ENCODE measurements at regions not wholly inside any gene's neighbourhood (a gene's known extent, or its start where the extent isn't known, plus 50 kb on each side); places are given as distances from the start of the nearest gene placed in this dataset.

DNA sequence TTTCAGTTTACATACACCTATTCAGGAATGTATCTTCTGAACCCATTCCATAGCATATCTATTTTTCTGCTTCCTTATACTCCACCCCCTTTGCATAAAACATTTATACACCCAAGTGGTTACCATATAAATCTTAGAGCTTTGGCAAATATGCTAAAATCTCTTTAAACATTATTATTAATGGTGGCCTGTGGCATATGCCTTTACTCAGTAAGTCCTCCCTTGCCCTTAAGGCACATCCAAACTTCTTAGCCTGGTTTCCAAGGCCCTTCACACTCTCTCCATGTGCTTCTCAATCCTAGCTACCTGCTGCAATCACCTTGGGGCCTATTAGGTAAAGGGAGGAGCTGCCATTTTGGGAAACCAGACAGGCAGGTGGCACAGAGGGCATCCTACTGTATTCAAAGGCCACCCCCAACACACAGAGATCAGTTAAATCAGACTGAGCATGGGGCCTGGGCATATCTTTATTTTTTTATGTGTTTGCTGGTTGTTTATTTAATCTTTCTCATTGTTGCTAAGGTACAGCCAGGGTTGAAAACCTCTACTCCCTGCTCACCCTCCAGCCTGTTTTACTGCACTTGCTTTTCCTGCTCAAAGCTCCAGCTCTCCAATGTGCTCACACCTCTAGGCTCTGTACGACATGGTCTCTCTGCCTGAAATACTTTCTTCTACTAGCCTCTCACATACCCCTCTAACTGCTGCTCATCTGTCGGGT is 242.8 kb upstream of the HNRNPA3 start:
- no peaks in the 10 kb centered on the region for H3K36me3 ChIP-seq (ENCODE audit: low read depth)
- no peak overlapping the region for H3K27ac ChIP-seq (ENCODE audit: poor library complexity, severe bottlenecking)
- ATAC-seq (ENCODE audit: low read depth), result no peak
- no peaks in the 10 kb centered on the region for H3K4me1 ChIP-seq (ENCODE audit: insufficient read depth, poor library complexity, severe bottlenecking)
- H3K27me3 ChIP-seq (ENCODE audit: insufficient read depth, poor library complexity, severe bottlenecking), result peaks cover 15% of the 10 kb centered on the region
- TF ChIP-seq, protein P1, sequence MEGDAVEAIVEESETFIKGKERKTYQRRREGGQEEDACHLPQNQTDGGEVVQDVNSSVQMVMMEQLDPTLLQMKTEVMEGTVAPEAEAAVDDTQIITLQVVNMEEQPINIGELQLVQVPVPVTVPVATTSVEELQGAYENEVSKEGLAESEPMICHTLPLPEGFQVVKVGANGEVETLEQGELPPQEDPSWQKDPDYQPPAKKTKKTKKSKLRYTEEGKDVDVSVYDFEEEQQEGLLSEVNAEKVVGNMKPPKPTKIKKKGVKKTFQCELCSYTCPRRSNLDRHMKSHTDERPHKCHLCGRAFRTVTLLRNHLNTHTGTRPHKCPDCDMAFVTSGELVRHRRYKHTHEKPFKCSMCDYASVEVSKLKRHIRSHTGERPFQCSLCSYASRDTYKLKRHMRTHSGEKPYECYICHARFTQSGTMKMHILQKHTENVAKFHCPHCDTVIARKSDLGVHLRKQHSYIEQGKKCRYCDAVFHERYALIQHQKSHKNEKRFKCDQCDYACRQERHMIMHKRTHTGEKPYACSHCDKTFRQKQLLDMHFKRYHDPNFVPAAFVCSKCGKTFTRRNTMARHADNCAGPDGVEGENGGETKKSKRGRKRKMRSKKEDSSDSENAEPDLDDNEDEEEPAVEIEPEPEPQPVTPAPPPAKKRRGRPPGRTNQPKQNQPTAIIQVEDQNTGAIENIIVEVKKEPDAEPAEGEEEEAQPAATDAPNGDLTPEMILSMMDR (IDR thresholded peaks at IDR 0.05; ENCODE audit: poor library complexity, severe bottlenecking), result no peak
- peaks cover 2% of the 10 kb centered on the region for H3K9me3 ChIP-seq (ENCODE audit: severe bottlenecking)
- H3K4me3 ChIP-seq (ENCODE audit: severe bottlenecking), result no peak overlapping the region
- DNase-seq (ENCODE audit: low spot score), result no peak

DNA sequence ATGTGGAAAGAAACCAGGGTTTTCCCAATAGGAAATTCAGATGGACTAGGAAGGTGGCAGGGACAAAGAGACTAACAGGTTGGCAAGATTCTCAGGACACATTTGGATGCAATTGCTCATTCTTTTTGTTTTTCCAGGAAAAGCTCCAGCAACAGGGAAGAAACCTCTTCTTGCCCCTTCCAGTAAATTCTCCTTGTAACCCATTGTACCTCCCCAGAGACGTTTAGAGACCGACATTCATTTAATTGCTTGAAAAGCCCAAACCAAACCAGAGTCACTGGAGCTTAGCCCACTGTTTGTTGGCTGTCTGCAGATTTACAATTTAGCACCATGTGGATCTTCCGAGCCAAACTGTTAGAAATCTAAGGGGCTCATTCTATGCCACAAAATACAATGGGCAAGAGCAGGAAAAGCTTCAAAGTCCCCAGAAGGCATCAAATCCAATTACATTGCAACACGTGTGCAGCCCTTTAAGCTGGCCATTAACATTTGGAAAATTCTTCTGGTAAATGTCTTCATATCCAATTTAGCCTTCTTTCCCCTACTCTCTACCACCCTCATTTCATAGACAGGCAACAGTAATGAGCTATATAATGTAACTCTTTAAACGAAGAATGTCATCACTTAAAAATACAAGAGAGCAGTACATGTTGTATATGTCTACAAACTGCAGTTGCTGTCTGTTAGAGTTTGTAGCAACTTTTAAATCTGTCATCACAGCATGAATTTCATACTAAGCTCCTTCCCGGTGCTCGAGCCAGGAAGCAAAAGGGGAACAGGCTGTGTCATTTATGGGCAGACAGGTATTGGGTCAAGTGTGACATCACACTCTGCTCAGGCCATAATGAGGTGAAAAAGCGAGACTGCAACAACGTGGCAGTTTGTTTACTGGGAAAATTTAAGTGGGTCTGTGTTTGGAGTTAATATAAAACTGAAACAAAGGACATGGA is 235.6 kb upstream of the HNRNPA3 start:
- DNase-seq (ENCODE audit: low spot score), result no peak

DNA sequence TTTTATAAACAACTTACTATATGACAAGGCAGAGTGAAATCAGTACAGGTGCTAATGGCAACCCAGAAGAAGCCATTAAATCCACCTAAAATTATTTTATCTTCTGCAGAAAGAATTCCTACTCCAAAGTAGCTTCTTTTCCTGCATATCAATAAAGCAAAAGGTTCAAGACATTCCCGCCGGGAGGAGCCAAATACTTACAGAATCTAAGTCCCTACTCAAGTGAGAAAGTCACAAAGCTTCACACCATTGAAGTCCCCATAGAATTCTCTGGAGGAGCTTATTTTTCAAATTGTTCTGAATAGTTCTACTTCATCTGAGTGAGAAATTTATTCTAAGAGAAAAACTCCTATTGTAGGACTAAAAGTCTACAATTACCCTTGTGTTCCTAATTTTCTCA is 233.7 kb upstream of the HNRNPA3 start:
- no peaks in the 10 kb centered on the region for H3K36me3 ChIP-seq (ENCODE audit: low read depth)
- H3K9me3 ChIP-seq (ENCODE audit: severe bottlenecking), result no peaks in the 10 kb centered on the region
- peaks cover 9% of the 10 kb centered on the region for H3K27me3 ChIP-seq (ENCODE audit: insufficient read depth, poor library complexity, severe bottlenecking)
- DNase-seq (ENCODE audit: low spot score) (no peak), ATAC-seq (ENCODE audit: low read depth) (no peak)
- TF ChIP-seq, protein P1 (IDR thresholded peaks at IDR 0.05; ENCODE audit: poor library complexity, severe bottlenecking), result no peak
- no peak overlapping the region for H3K27ac ChIP-seq (ENCODE audit: poor library complexity, severe bottlenecking)
- no peak overlapping the region for H3K4me3 ChIP-seq (ENCODE audit: severe bottlenecking)
- no peaks in the 10 kb centered on the region for H3K4me1 ChIP-seq (ENCODE audit: insufficient read depth, poor library complexity, severe bottlenecking)

More for the DNA sequence above, 235.6 kb upstream of the HNRNPA3 start:
- H3K9me3 ChIP-seq (ENCODE audit: severe bottlenecking), result peaks cover 2% of the 10 kb centered on the region
- no peak overlapping the region for H3K27ac ChIP-seq (ENCODE audit: poor library complexity, severe bottlenecking)
- no peak overlapping the region for H3K4me3 ChIP-seq (ENCODE audit: severe bottlenecking)
- ATAC-seq (ENCODE audit: low read depth), result no peak
- H3K4me1 ChIP-seq (ENCODE audit: insufficient read depth, poor library complexity, severe bottlenecking), result no peaks in the 10 kb centered on the region
- H3K27me3 ChIP-seq (ENCODE audit: insufficient read depth, poor library complexity, severe bottlenecking), result peaks cover 17% of the 10 kb centered on the region
- H3K36me3 ChIP-seq (ENCODE audit: low read depth), result no peaks in the 10 kb centered on the region
- TF ChIP-seq, protein P1 (IDR thresholded peaks at IDR 0.05; ENCODE audit: poor library complexity, severe bottlenecking), result no peak

- H3K4me1 ChIP-seq (ENCODE audit: insufficient read depth, poor library complexity, severe bottlenecking), result no peaks in the 10 kb centered on the region
- no peaks in the 10 kb centered on the region for H3K36me3 ChIP-seq (ENCODE audit: low read depth)
- no peaks in the 10 kb centered on the region for H3K9me3 ChIP-seq (ENCODE audit: severe bottlenecking)
- TF ChIP-seq, protein P1 (IDR thresholded peaks at IDR 0.05; ENCODE audit: poor library complexity, severe bottlenecking), result no peak
- peaks cover 7% of the 10 kb centered on the region for H3K27me3 ChIP-seq (ENCODE audit: insufficient read depth, poor library complexity, severe bottlenecking)
- no peak overlapping the region for H3K27ac ChIP-seq (ENCODE audit: poor library complexity, severe bottlenecking)
- DNase-seq (ENCODE audit: low spot score) (no peak), ATAC-seq (ENCODE audit: low read depth) (no peak)
- no peak overlapping the region for H3K4me3 ChIP-seq (ENCODE audit: severe bottlenecking)
Measured at GRCh38 chr2:176979981-176980710, 232.4 kb upstream of the HNRNPA3 start.

Data from RWPE2 (cell line).